SH-SY5Y (cell line): ENCODE measurements at regions not wholly inside any gene's neighbourhood (a gene's known extent, or its start where the extent isn't known, plus 50 kb on each side); places are given as distances from the start of the nearest gene placed in this dataset.

Experiments used
- GATA2 ChIP-seq: IDR thresholded peaks from 2 replicates; pipeline ENCODE4 v1.6.1; 2011; ENCODE audit warnings: mild to moderate bottlenecking, low read depth, low read length
- GATA3 ChIP-seq: IDR thresholded peaks from 2 replicates; pipeline ENCODE4 v1.6.1; 2011; ENCODE audit warnings: low read depth, mild to moderate bottlenecking, low read length, moderate library complexity

DNA sequence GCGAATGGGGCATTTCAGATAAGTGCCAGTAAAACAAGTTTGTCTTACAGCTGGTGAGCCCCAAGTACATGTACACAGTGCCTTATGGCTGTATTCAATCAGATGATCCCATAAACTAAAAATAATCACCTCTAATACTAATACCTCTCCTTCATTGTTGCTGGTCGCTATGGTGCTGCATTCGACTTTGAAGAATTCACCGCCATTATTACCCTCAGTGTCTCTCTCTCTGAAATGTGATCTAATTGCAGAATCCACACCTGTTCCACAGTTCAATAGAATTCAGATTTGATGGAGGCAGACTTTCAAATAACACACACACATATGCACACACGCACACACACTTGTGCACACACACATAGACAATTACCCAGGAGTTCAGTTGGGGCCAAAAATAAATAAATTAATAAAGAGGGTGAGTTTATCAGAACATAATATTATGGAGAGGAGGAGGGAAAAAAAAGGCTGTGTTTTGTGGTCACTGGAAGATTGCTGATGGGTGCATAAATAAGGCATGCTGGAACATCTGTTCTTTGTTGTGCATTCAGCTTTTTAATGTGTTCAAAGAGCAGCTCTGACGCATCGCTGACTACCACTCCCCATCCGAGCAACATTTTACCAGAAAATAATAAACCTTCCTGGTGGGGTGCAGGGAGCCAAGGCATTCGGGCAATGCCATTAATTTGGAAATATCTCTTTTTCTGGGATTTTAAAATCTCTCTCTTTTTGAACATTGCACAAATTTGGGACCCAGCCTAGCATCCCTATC, 235.7 kb downstream of the SATB1 start:
- no peak for TF ChIP-seq GATA3
- no peak for TF ChIP-seq GATA2
